ENCODE measurements at regions not wholly inside any gene's neighbourhood (a gene's known extent, or its start where the extent isn't known, plus 50 kb on each side); places are given as distances from the start of the nearest gene placed in this dataset.

GRCh38 chr11:106418791-106419190 is 341.3 kb downstream of the AASDHPPT start:
- CTCF ChIA-PET = no interaction called here
- H3K9me3 ChIP-seq (ENCODE audit: low read depth, low read length, poor library complexity, severe bottlenecking) = no peaks in the 10 kb centered on the region
- no peaks in the 10 kb centered on the region for H3K4me1 ChIP-seq (ENCODE audit: insufficient read depth, low read length, poor library complexity, severe bottlenecking)
- no peak overlapping the region for H3K4me3 ChIP-seq (ENCODE audit: low read depth, low read length, poor library complexity, severe bottlenecking)
- no peak for DNase-seq (ENCODE audit: low spot score)
- no peak for TF ChIP-seq CTCF (conservative IDR thresholded peaks at IDR 0.05; ENCODE audit: low read depth, low read length)
- no peak for TF ChIP-seq EZH2 (IDR thresholded peaks at IDR 0.05; ENCODE audit: borderline replicate concordance, low read depth, low read length, poor library complexity, severe bottlenecking)
- no peak overlapping the region for H3K27ac ChIP-seq (ENCODE audit: low read depth, low read length, poor library complexity, severe bottlenecking)
- no peaks in the 10 kb centered on the region for H3K36me3 ChIP-seq (ENCODE audit: insufficient read depth, low read length, poor library complexity, severe bottlenecking)
- intact Hi-C loops (cut with micrococcal nuclease; ENCODE audit: unreplicated experiment) = no loop called here
- POLR2A ChIA-PET (ENCODE audit: low non-redundant PET) = no interaction called here
- no peaks in the 10 kb centered on the region for H3K27me3 ChIP-seq (replicated peaks; ENCODE audit: insufficient read depth, low read depth, low read length, poor library complexity)
- BruUV-seq (replicated peaks) = no TSS peak

GRCh38 chr11:106420048-106420665 is 342.7 kb downstream of the AASDHPPT start:
- Histone ChIP-seq H3K36me3 (ENCODE audit: insufficient read depth, low read length, poor library complexity, severe bottlenecking) (no peaks in the 10 kb centered on the region), H3K4me3 (ENCODE audit: low read depth, low read length, poor library complexity, severe bottlenecking) (no peak overlapping the region), H3K27ac (ENCODE audit: low read depth, low read length, poor library complexity, severe bottlenecking) (no peak overlapping the region), H3K27me3 (replicated peaks; ENCODE audit: insufficient read depth, low read depth, low read length, poor library complexity) (peaks cover 1% of the 10 kb centered on the region), H3K9me3 (ENCODE audit: low read depth, low read length, poor library complexity, severe bottlenecking) (no peaks in the 10 kb centered on the region), H3K4me1 (ENCODE audit: insufficient read depth, low read length, poor library complexity, severe bottlenecking) (no peaks in the 10 kb centered on the region)
- BruUV-seq (replicated peaks) = no TSS peak
- CTCF ChIA-PET = no interaction called here
- TF ChIP-seq CTCF (conservative IDR thresholded peaks at IDR 0.05; ENCODE audit: low read depth, low read length) (no peak), EZH2 (IDR thresholded peaks at IDR 0.05; ENCODE audit: borderline replicate concordance, low read depth, low read length, poor library complexity, severe bottlenecking) (no peak)
- DNase-seq (ENCODE audit: low spot score) = no peak
- POLR2A ChIA-PET (ENCODE audit: low non-redundant PET) = no interaction called here
- intact Hi-C loops (cut with micrococcal nuclease; ENCODE audit: unreplicated experiment) = no loop called here

GRCh38 chr11:106420686-106421085 is 343.2 kb downstream of the AASDHPPT start:
- no peaks in the 10 kb centered on the region for H3K4me1 ChIP-seq (ENCODE audit: insufficient read depth, low read length, poor library complexity, severe bottlenecking)
- intact Hi-C loops (cut with micrococcal nuclease; ENCODE audit: unreplicated experiment) = no loop called here
- no peak overlapping the region for H3K27ac ChIP-seq (ENCODE audit: low read depth, low read length, poor library complexity, severe bottlenecking)
- POLR2A ChIA-PET (ENCODE audit: low non-redundant PET) = no interaction called here
- CTCF ChIA-PET = no interaction called here
- no peaks in the 10 kb centered on the region for H3K36me3 ChIP-seq (ENCODE audit: insufficient read depth, low read length, poor library complexity, severe bottlenecking)
- TF ChIP-seq CTCF (conservative IDR thresholded peaks at IDR 0.05; ENCODE audit: low read depth, low read length) (no peak), EZH2 (IDR thresholded peaks at IDR 0.05; ENCODE audit: borderline replicate concordance, low read depth, low read length, poor library complexity, severe bottlenecking) (no peak)
- peaks cover 5% of the 10 kb centered on the region for H3K27me3 ChIP-seq (replicated peaks; ENCODE audit: insufficient read depth, low read depth, low read length, poor library complexity)
- BruUV-seq (replicated peaks) = no TSS peak
- no peaks in the 10 kb centered on the region for H3K9me3 ChIP-seq (ENCODE audit: low read depth, low read length, poor library complexity, severe bottlenecking)
- H3K4me3 ChIP-seq (ENCODE audit: low read depth, low read length, poor library complexity, severe bottlenecking) = no peak overlapping the region
- DNase-seq (ENCODE audit: low spot score) = no peak

Measured in A673 (cell line).